ENCODE measurements at regions not wholly inside any gene's neighbourhood (a gene's known extent, or its start where the extent isn't known, plus 50 kb on each side); places are given as distances from the start of the nearest gene placed in this dataset.

- TF ChIP-seq CTCF (IDR thresholded peaks at IDR 0.05; ENCODE audit: insufficient read depth, low read length, missing control alignments) = no peak
- DNase-seq (ENCODE audit: low read depth, low spot score) = no peak
- ChIA-PET POLR2A (no interaction called here), CTCF (no interaction called here)
- H3K4me3 ChIP-seq (ENCODE audit: low read depth, low read length) = no peak overlapping the region
Observed at GRCh38 chr1:14543191-14543840, 55.2 kb upstream of the KAZN start.

DNA sequence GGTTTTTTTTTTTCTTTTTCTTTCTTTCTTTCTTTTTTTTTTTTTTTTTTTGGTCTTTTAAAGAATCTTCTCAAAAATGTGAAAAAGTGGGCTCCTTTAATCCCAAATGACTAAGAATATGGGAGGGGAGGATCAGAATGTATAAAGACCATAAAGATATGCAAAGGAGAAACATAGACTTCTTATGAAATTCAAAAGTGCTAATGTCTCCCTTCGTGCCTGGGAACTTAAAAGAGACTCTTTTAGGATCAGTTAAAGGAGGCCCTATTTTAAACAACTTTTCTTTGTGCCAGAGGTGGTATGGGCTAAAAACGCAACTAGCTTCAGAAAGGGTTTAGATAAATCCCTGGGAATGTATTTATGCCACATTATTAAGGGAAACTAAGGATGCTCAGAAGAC is 54.2 kb upstream of the KAZN start:
- ChIA-PET POLR2A (no interaction called here), CTCF (no interaction called here)
- TF ChIP-seq CTCF (IDR thresholded peaks at IDR 0.05; ENCODE audit: insufficient read depth, low read length, missing control alignments) = no peak
- no peak for DNase-seq (ENCODE audit: low read depth, low spot score)
- H3K4me3 ChIP-seq (ENCODE audit: low read depth, low read length) = no peak overlapping the region

DNA sequence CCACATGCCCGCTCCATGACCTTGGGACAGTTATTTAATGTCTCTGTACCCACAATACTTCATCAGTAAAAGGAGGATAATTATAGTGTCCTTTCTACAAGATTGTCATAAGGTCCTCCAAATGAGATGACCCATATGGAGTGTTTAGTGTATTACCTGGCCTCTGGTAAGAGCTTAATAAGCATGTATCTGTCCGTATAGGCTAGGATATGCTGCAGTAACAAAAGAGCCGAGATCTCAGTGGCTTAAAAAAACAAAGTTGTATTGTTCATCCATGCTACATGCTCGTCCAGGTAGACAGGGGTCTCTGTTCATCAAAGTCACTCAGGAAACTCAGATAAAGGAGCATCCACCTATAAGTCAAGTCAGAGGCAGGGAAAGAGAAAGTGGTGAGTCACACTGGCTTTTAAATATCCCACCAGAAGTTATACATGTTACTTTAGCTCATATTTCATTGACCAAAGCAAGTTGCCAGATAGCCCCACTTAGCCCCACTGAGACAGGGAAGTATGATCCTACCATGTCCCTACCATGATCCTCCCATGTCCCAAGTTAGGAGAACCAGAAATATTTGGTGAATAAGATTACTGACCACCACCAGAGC is 53.0 kb upstream of the KAZN start:
- no peak for DNase-seq (ENCODE audit: low read depth, low spot score)
- ChIA-PET CTCF (interaction anchor here (1.1 kb wide), 1 partner anchor 11 kb away, joined by 3 read pairs; no protein-coding TSS in a partner anchor), POLR2A (no interaction called here)
- no peak for TF ChIP-seq CTCF (IDR thresholded peaks at IDR 0.05; ENCODE audit: insufficient read depth, low read length, missing control alignments)
- H3K4me3 ChIP-seq (ENCODE audit: low read depth, low read length) = no peak overlapping the region

GRCh38 chr1:14546416-14546815 is 52.1 kb upstream of the KAZN start:
- ChIA-PET POLR2A (no interaction called here), CTCF (interaction anchor here (1.1 kb wide), 1 partner anchor 11 kb away, joined by 3 read pairs; no protein-coding TSS in a partner anchor)
- no peak overlapping the region for H3K4me3 ChIP-seq (ENCODE audit: low read depth, low read length)
- TF ChIP-seq CTCF (IDR thresholded peaks at IDR 0.05; ENCODE audit: insufficient read depth, low read length, missing control alignments) = no peak
- no peak for DNase-seq (ENCODE audit: low read depth, low spot score)
